Liver (tissue), 8 donors: ENCODE measurements at regions not wholly inside any gene's neighbourhood (a gene's known extent, or its start where the extent isn't known, plus 50 kb on each side); places are given as distances from the start of the nearest gene placed in this dataset.

Source experiments
- DNase-seq: peaks from one replicate; pipeline ENCODE4 v3.0.0-alpha.2; 2017; ENCODE audit warnings: low spot score
- H3K27ac ChIP-seq, 2 donors: one replicate each; pipeline ENCODE4 v1.7.0; 2013; ENCODE audit warnings: inconsistent platforms in 2 of 2, low read length in 2 of 2, control low read depth in 1 of 2, low read depth in 1 of 2, mild to moderate bottlenecking in 1 of 2
- H3K27me3 ChIP-seq, 4 donors: one replicate each; pipeline versions ENCODE4 v1.6.1 to v1.7.0; 2013; ENCODE audit warnings: low read length in 3 of 4, inconsistent platforms in 1 of 4, mild to moderate bottlenecking in 1 of 4, moderate library complexity in 1 of 4; ENCODE audit not compliant: control insufficient read depth in 4 of 4, insufficient read depth in 4 of 4
- H3K36me3 ChIP-seq, 4 donors: one replicate each; pipeline versions ENCODE4 v1.6.1 to v1.7.0; 2013; ENCODE audit warnings: low read length in 3 of 4, mild to moderate bottlenecking in 3 of 4, low read depth in 1 of 4, moderate library complexity in 1 of 4; ENCODE audit not compliant: control insufficient read depth in 4 of 4, insufficient read depth in 3 of 4
- H3K4me1 ChIP-seq, 4 donors: one replicate each; pipeline versions ENCODE4 v1.6.1 to v1.7.0; 2013; ENCODE audit warnings: low read length in 3 of 4, mild to moderate bottlenecking in 3 of 4, moderate library complexity in 1 of 4; ENCODE audit not compliant: control insufficient read depth in 4 of 4, insufficient read depth in 4 of 4
- H3K4me3 ChIP-seq, 3 donors: one replicate each; pipeline versions ENCODE4 v1.6.1 to v1.7.0; 2013; ENCODE audit warnings: low read length in 3 of 3, control low read depth in 1 of 3, low read depth in 1 of 3, mild to moderate bottlenecking in 1 of 3
- H3K9ac ChIP-seq, 2 donors: one replicate each; pipeline ENCODE4 v1.7.0; 2013; ENCODE audit warnings: low read length in 2 of 2, mild to moderate bottlenecking in 2 of 2, moderate library complexity in 2 of 2, control low read depth in 1 of 2, low read depth in 1 of 2
- H3K9me3 ChIP-seq, 4 donors: one replicate each; pipeline versions ENCODE4 v1.6.1 to v1.7.0; 2013; ENCODE audit warnings: low read length in 3 of 4; ENCODE audit not compliant: control insufficient read depth in 4 of 4
- CTCF ChIP-seq: fragments of 150-350 bp; IDR thresholded peaks from 2 replicates; pipeline ENCODE4 v1.5.1; 2017; ENCODE audit warnings: improper control_type of control experiment, low read depth, low read length; ENCODE audit not compliant: missing input control
- EGR1 ChIP-seq, 2 donors: IDR thresholded peaks; 2 replicates each; pipeline ENCODE4 v1.6.1; 2016 to 2018; ENCODE audit warnings: antibody characterized with exemption in 2 of 2, low read depth in 2 of 2
- FOXA1 ChIP-seq: IDR thresholded peaks from 2 replicates; pipeline ENCODE4 v1.6.1; 2016; ENCODE audit warnings: antibody characterized with exemption
- FOXA2 ChIP-seq: IDR thresholded peaks from 2 replicates; pipeline ENCODE4 v1.6.1; 2016; ENCODE audit warnings: antibody characterized with exemption
- GABPA ChIP-seq, 2 donors: IDR thresholded peaks in 1 of 2; conservative IDR thresholded peaks in 1 of 2; 2 replicates each; pipeline ENCODE4 v1.6.1; 2016; ENCODE audit warnings: antibody characterized with exemption in 2 of 2, mild to moderate bottlenecking in 1 of 2, moderate library complexity in 1 of 2
- HNF4A ChIP-seq, 2 donors: conservative IDR thresholded peaks; 2 replicates each; pipeline ENCODE4 v1.6.1; 2016; ENCODE audit warnings: antibody characterized with exemption in 2 of 2, mild to moderate bottlenecking in 2 of 2
- HNF4G ChIP-seq: IDR thresholded peaks from 2 replicates; pipeline ENCODE4 v1.6.1; 2016; ENCODE audit warnings: antibody characterized with exemption
- JUND ChIP-seq, 2 donors: IDR thresholded peaks; 2 replicates each; pipeline ENCODE4 v1.6.1; 2016; ENCODE audit warnings: antibody characterized with exemption in 2 of 2
- MAX ChIP-seq: IDR thresholded peaks from 2 replicates; pipeline ENCODE4 v1.6.1; 2016; ENCODE audit warnings: antibody characterized with exemption
- NR2F2 ChIP-seq: IDR thresholded peaks from 2 replicates; pipeline ENCODE4 v1.6.1; 2016; ENCODE audit warnings: antibody characterized with exemption
- RAD21 ChIP-seq, 2 donors: IDR thresholded peaks; 2 replicates each; pipeline ENCODE4 v1.6.1; 2016; ENCODE audit warnings: antibody characterized with exemption in 2 of 2, mild to moderate bottlenecking in 2 of 2
- RXRA ChIP-seq, 2 donors: IDR thresholded peaks; 2 replicates each; pipeline ENCODE4 v1.6.1; 2017 to 2018; ENCODE audit warnings: antibody characterized with exemption in 2 of 2, mild to moderate bottlenecking in 1 of 2
- SP1 ChIP-seq: IDR thresholded peaks from 2 replicates; pipeline ENCODE4 v1.6.1; 2018; ENCODE audit warnings: antibody characterized with exemption, mild to moderate bottlenecking
- TAF1 ChIP-seq: conservative IDR thresholded peaks from 2 replicates; pipeline ENCODE4 v1.6.1; 2016; ENCODE audit warnings: antibody characterized with exemption, mild to moderate bottlenecking
- YY1 ChIP-seq: IDR thresholded peaks from 2 replicates; pipeline ENCODE4 v1.6.1; 2016; ENCODE audit warnings: antibody characterized with exemption, mild to moderate bottlenecking
- ZBTB33 ChIP-seq: IDR thresholded peaks from 2 replicates; pipeline ENCODE4 v1.6.1; 2016; ENCODE audit warnings: antibody characterized with exemption
- WGBS: extraction: QIAGEN DNeasy Blood & Tissue Kit; methylation state at CpG from one replicate; pipeline ENCODE4 v1.1.7; 2013; 5-methylcytosine and 5-hydroxymethylcytosine counted together
- TF ChIP-seq, protein P1 (sequence below): IDR thresholded peaks from 2 replicates; pipeline ENCODE4 v1.6.1; 2016; ENCODE audit warnings: antibody characterized with exemption, mild to moderate bottlenecking
- donor health status: healthy.
- donor health status: healthy.
- donor health status: healthy.
- donor health status: healthy.
- donor health status: healthy.

DNA sequence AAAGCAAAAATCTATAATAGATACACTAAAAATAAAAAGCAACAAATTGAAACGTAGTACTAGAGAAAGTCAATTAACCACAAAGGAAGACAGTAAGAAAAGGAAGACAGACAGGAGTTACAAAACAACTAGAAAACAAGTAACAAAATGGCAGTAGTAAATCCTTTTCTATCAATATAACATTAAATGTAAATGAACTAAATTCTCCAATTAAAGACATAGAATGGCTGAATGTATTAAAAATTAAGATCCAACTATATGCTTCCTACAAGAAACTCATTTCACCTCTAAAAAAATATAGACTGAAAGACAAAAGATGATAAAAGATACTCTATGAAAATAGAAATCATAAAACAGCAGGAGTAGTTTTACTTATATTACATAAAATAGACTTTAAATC is 79.1 kb downstream of the CTH start:
- Histone ChIP-seq H3K9ac (no peak overlapping the region), H3K27ac (no peak overlapping the region), H3K36me3 (no peaks in the 10 kb centered on the region), H3K4me1 (no peaks in the 10 kb centered on the region), H3K4me3 (no peak overlapping the region), H3K9me3 (no peaks in the 10 kb centered on the region), H3K27me3 (no peaks in the 10 kb centered on the region)
- DNase-seq = no peak
- TF ChIP-seq, protein P1, sequence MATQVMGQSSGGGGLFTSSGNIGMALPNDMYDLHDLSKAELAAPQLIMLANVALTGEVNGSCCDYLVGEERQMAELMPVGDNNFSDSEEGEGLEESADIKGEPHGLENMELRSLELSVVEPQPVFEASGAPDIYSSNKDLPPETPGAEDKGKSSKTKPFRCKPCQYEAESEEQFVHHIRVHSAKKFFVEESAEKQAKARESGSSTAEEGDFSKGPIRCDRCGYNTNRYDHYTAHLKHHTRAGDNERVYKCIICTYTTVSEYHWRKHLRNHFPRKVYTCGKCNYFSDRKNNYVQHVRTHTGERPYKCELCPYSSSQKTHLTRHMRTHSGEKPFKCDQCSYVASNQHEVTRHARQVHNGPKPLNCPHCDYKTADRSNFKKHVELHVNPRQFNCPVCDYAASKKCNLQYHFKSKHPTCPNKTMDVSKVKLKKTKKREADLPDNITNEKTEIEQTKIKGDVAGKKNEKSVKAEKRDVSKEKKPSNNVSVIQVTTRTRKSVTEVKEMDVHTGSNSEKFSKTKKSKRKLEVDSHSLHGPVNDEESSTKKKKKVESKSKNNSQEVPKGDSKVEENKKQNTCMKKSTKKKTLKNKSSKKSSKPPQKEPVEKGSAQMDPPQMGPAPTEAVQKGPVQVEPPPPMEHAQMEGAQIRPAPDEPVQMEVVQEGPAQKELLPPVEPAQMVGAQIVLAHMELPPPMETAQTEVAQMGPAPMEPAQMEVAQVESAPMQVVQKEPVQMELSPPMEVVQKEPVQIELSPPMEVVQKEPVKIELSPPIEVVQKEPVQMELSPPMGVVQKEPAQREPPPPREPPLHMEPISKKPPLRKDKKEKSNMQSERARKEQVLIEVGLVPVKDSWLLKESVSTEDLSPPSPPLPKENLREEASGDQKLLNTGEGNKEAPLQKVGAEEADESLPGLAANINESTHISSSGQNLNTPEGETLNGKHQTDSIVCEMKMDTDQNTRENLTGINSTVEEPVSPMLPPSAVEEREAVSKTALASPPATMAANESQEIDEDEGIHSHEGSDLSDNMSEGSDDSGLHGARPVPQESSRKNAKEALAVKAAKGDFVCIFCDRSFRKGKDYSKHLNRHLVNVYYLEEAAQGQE = no peak
- TF ChIP-seq JUND (IDR thresholded peaks at IDR 0.05) = no peak
- TF ChIP-seq MAX = no peak
- no peak for TF ChIP-seq TAF1
- TF ChIP-seq FOXA2 = no peak
- no peak for TF ChIP-seq HNF4G
- no peak for TF ChIP-seq SP1
- 95% methylated on average over 1 of the region's 1 CpG for WGBS

DNA sequence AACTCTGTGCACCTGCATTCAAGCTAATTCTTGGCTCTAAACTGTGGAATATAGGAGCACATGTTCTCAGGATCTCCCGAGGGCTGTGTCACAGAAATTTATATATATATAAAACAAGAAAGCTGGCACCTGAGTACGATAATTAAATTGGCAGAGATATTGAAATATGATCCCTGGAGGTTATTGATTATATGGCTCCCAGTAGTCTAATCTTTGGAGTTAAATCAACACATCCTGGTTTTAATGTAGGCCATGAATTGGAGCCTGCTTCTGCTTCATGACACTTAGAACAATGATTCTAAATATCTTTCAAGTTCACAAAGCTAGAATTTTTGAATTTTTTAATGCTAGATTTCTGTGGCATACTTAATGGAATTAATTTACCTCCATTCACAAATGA is 84.3 kb downstream of the CTH start:
- no peak for DNase-seq
- no peak overlapping the region for H3K9ac ChIP-seq
- TF ChIP-seq JUND (IDR thresholded peaks at IDR 0.05) (no peak), CTCF (no peak), MAX (no peak), GABPA (IDR thresholded peaks at IDR 0.05 in 1 of 2, conservative IDR thresholded peaks at IDR 0.05 in 1 of 2) (no peak), RAD21 (IDR thresholded peaks at IDR 0.05) (no peak), NR2F2 (no peak), FOXA1 (no peak), EGR1 (IDR thresholded peaks at IDR 0.05; ENCODE audit: low read depth in 2 of 2) (no peak), SP1 (no peak), TAF1 (no peak), FOXA2 (no peak), ZBTB33 (no peak), YY1 (no peak), HNF4A (conservative IDR thresholded peaks at IDR 0.05) (no peak), RXRA (IDR thresholded peaks at IDR 0.05) (no peak), HNF4G (no peak)
- TF ChIP-seq, protein P1 = no peak
- no peaks in the 10 kb centered on the region for H3K9me3 ChIP-seq
- no peaks in the 10 kb centered on the region for H3K4me1 ChIP-seq
- no peaks in the 10 kb centered on the region for H3K36me3 ChIP-seq
- no peak overlapping the region for H3K4me3 ChIP-seq
- H3K27me3 ChIP-seq = no peaks in the 10 kb centered on the region
- H3K27ac ChIP-seq = no peak overlapping the region
- WGBS = 57% methylated on average over 2 of the region's 2 CpGs
